ENCODE measurements at regions not wholly inside any gene's neighbourhood (a gene's known extent, or its start where the extent isn't known, plus 50 kb on each side); places are given as distances from the start of the nearest gene placed in this dataset.

- intact Hi-C loops (cut with DNase I): no loop called here
- no peaks in the 10 kb centered on the region for H3K36me3 ChIP-seq
- 68 to 81% methylated on average over 1 of the region's 1 CpG for WGBS, 2 donors
- ATAC-seq: peak in 2 of 4 donors; percentile 73 to 75
- H3K4me1 ChIP-seq: no peaks in the 10 kb centered on the region
- no peak for DNase-seq
- no peak overlapping the region for H3K4me3 ChIP-seq
- H3K27ac ChIP-seq: no peak overlapping the region
- TF ChIP-seq, protein P1, sequence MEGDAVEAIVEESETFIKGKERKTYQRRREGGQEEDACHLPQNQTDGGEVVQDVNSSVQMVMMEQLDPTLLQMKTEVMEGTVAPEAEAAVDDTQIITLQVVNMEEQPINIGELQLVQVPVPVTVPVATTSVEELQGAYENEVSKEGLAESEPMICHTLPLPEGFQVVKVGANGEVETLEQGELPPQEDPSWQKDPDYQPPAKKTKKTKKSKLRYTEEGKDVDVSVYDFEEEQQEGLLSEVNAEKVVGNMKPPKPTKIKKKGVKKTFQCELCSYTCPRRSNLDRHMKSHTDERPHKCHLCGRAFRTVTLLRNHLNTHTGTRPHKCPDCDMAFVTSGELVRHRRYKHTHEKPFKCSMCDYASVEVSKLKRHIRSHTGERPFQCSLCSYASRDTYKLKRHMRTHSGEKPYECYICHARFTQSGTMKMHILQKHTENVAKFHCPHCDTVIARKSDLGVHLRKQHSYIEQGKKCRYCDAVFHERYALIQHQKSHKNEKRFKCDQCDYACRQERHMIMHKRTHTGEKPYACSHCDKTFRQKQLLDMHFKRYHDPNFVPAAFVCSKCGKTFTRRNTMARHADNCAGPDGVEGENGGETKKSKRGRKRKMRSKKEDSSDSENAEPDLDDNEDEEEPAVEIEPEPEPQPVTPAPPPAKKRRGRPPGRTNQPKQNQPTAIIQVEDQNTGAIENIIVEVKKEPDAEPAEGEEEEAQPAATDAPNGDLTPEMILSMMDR (IDR thresholded peaks at IDR 0.05): no peak
- FAIRE-seq: no peak
- H3K9me3 ChIP-seq: no peaks in the 10 kb centered on the region
- peaks cover 0 to 4% (median 0%) of the 10 kb centered on the region in 4 donors for H3K27me3 ChIP-seq
Measured at GRCh38 chr10:89888321-89889070, 187.1 kb downstream of the KIF20B start.

DNA sequence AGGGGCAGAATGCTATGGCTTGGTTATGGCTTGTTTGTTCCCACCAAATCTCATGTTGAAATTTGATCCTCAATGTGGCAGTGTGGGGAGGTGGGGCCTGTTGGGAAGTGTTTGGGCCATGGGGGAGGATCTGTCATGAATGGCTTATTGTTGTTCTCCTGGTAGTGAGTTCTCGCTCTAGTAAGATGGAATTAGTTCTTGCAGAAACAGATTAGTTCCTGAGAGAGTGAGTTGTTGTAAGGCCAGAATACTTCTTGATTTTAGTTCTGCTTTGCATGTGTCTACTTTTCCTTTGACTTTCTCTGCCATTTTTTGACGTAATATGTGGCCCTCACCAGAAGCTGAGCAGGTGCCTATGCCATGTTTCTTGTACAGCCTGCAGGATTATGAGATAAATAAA, 188.2 kb downstream of the KIF20B start:
- FAIRE-seq: no peak

DNA sequence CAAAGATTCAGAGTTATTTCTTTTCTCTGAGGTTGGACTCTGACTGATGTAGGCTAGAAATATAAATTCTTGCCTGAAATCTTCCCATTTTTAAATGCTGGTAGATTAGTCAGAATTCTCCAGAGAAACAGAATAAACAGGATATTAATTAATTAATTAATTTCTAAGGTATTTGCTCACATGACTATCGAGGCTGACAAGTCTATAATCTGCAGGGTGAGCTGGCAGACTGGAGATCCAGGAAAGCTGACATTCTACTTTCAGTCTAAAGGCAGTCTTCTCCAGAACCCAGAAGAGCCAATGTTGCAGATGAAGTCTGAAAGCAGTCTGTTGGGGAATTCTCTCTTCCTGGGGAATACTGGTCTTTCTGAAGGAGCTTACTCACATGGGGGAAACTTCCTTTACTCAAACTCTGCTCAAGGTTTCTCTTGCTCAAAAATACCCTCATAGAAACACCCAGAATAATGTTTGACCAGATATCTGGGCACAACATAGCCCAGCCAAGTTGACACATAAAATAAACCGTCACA, 189.7 kb downstream of the KIF20B start:
- intact Hi-C loops (cut with DNase I): no loop called here
- ATAC-seq (no peak), FAIRE-seq (no peak), DNase-seq (no peak)
- Histone ChIP-seq H3K27me3 (no peaks in the 10 kb centered on the region), H3K9me3 (no peaks in the 10 kb centered on the region), H3K27ac (no peak overlapping the region), H3K4me3 (no peak overlapping the region), H3K4me1 (no peaks in the 10 kb centered on the region), H3K36me3 (no peaks in the 10 kb centered on the region)
- 53 to 62% methylated on average over 2 of the region's 2 CpGs for WGBS, 2 donors
- TF ChIP-seq, protein P1 (IDR thresholded peaks at IDR 0.05): no peak

More for the DNA sequence above, 188.2 kb downstream of the KIF20B start:
- ATAC-seq: peak in 2 of 4 donors; percentile 58 to 63
- TF ChIP-seq, protein P1 (IDR thresholded peaks at IDR 0.05): no peak
- intact Hi-C loops (cut with DNase I): no loop called here
- Histone ChIP-seq H3K27ac (peak overlapping the region in 1 of 4 donors; percentile 5), H3K27me3 (peaks cover 0 to 4% (median 0%) of the 10 kb centered on the region in 4 donors), H3K4me1 (no peaks in the 10 kb centered on the region), H3K4me3 (no peak overlapping the region), H3K9me3 (no peaks in the 10 kb centered on the region), H3K36me3 (no peaks in the 10 kb centered on the region)
- DNase-seq: no peak
- WGBS, 2 donors: 75 to 84% methylated on average over 2 of the region's 2 CpGs

GRCh38 chr10:89894051-89894450, 192.7 kb downstream of the KIF20B start:
- DNase-seq (no peak), FAIRE-seq (no peak), ATAC-seq (no peak)
- no peak overlapping the region for H3K4me3 ChIP-seq
- intact Hi-C loops (cut with DNase I): no loop called here
- no peaks in the 10 kb centered on the region for H3K27me3 ChIP-seq
- H3K27ac ChIP-seq: no peak overlapping the region
- TF ChIP-seq, protein P1 (IDR thresholded peaks at IDR 0.05): no peak
- H3K9me3 ChIP-seq: no peaks in the 10 kb centered on the region
- no peaks in the 10 kb centered on the region for H3K36me3 ChIP-seq
- no peaks in the 10 kb centered on the region for H3K4me1 ChIP-seq
- WGBS, 2 donors: 93 to 96% methylated on average over 1 of the region's 1 CpG

GRCh38 chr10:89900554-89900953, 199.2 kb downstream of the KIF20B start:
- no peak for ATAC-seq
- intact Hi-C loops (cut with DNase I): no loop called here
- H3K27me3 ChIP-seq: no peaks in the 10 kb centered on the region
- WGBS, 2 donors: 91 to 95% methylated on average over 1 of the region's 1 CpG
- no peak overlapping the region for H3K4me3 ChIP-seq
- TF ChIP-seq, protein P1 (IDR thresholded peaks at IDR 0.05): no peak
- no peak overlapping the region for H3K27ac ChIP-seq
- H3K4me1 ChIP-seq: no peaks in the 10 kb centered on the region
- FAIRE-seq: no peak
- no peaks in the 10 kb centered on the region for H3K36me3 ChIP-seq
- no peaks in the 10 kb centered on the region for H3K9me3 ChIP-seq
- DNase-seq: no peak
